ENCODE measurements at regions not wholly inside any gene's neighbourhood (a gene's known extent, or its start where the extent isn't known, plus 50 kb on each side); places are given as distances from the start of the nearest gene placed in this dataset.
A peak's percentile ranks its signal among the peaks of the same experiment; 100 is the strongest.

DNA sequence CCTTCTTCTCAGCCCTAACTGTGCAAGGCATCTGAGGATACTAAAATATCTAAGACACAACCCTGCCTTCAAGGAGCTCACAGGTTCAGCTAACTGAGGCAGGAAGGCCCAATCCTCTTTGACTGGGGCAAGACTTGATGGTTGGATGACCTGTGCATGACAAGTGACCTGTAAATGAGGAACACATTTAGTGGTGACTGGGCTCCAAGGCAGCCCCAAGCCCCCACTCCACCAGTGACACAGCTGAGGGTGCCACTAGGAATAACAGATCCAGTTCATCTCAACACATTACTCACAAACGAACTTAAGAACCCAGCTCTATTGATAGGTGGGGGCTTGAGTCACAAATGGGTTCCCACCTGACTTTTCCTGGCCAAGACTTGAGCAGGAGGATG, 244.7 kb upstream of the IRF2BP2 start:
- H3K4me1 Mint-ChIP-seq (ENCODE audit: low read depth) = peaks cover 23% of the 10 kb centered on the region
- ATAC-seq (no peak), DNase-seq (no peak)
- CTCF ChIA-PET = no interaction called here
- H3K27me3 Mint-ChIP-seq = no peaks in the 10 kb centered on the region
- no peaks in the 10 kb centered on the region for H3K9me3 Mint-ChIP-seq
- no peak overlapping the region for H3K27ac Mint-ChIP-seq
- TF ChIP-seq, protein P1, sequence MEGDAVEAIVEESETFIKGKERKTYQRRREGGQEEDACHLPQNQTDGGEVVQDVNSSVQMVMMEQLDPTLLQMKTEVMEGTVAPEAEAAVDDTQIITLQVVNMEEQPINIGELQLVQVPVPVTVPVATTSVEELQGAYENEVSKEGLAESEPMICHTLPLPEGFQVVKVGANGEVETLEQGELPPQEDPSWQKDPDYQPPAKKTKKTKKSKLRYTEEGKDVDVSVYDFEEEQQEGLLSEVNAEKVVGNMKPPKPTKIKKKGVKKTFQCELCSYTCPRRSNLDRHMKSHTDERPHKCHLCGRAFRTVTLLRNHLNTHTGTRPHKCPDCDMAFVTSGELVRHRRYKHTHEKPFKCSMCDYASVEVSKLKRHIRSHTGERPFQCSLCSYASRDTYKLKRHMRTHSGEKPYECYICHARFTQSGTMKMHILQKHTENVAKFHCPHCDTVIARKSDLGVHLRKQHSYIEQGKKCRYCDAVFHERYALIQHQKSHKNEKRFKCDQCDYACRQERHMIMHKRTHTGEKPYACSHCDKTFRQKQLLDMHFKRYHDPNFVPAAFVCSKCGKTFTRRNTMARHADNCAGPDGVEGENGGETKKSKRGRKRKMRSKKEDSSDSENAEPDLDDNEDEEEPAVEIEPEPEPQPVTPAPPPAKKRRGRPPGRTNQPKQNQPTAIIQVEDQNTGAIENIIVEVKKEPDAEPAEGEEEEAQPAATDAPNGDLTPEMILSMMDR (IDR thresholded peaks at IDR 0.05) = no peak
- intact Hi-C loops (cut with micrococcal nuclease) = no loop called here
- POLR2A ChIA-PET = interaction anchor here (1.0 kb wide), 1 partner anchor 244 kb away, joined by 3 read pairs; the partner anchor contains the start of gene IRF2BP2
- no peaks in the 10 kb centered on the region for H3K36me3 Mint-ChIP-seq (ENCODE audit: low read depth)
- H3K4me3 Mint-ChIP-seq = no peak overlapping the region

DNA sequence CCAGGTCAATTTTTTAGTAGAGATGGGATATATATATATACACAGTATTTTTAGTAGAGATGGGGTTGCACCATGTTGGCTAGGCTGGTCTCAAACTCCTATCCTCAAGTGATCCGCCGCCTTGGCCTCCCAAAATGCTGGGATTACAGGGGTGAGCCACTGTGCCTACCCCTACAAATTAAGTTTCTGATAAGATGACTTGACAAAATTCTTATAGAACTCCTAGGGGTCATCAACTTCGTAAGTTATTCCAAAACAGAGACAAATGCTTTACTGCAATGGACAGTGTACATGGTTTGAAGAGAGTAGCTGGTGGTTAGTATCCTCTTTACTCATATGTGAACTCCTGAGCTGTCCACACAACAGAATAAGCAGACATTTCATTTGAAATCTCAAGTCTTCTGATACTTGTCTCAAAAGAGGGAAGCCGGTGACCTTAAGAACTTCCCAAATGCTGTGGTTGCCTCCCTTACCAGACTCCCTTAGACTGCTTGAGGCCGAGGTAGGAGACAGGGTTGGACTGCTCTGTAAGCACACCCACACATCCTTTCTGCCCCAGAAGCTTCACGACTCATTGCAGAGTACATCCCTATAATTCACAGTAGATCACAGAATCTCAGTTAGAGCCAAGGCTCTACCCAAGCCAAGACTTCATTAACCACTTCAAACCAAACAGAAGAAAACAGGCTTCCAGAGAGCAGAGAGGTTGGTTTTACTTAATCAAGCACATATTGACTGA, 244.1 kb upstream of the IRF2BP2 start:
- Mint-ChIP-seq H3K4me3 (no peak overlapping the region), H3K36me3 (ENCODE audit: low read depth) (no peaks in the 10 kb centered on the region), H3K27me3 (no peaks in the 10 kb centered on the region), H3K9me3 (no peaks in the 10 kb centered on the region), H3K4me1 (ENCODE audit: low read depth) (peaks cover 29% of the 10 kb centered on the region), H3K27ac (no peak overlapping the region)
- CTCF ChIA-PET = no interaction called here
- ATAC-seq (peak; percentile 50), DNase-seq (no peak)
- TF ChIP-seq, protein P1 (IDR thresholded peaks at IDR 0.05) = no peak
- intact Hi-C loops (cut with micrococcal nuclease) = no loop called here
- POLR2A ChIA-PET = interaction anchor here (1.0 kb wide), 1 partner anchor 244 kb away, joined by 3 read pairs; the partner anchor contains the start of gene IRF2BP2

DNA sequence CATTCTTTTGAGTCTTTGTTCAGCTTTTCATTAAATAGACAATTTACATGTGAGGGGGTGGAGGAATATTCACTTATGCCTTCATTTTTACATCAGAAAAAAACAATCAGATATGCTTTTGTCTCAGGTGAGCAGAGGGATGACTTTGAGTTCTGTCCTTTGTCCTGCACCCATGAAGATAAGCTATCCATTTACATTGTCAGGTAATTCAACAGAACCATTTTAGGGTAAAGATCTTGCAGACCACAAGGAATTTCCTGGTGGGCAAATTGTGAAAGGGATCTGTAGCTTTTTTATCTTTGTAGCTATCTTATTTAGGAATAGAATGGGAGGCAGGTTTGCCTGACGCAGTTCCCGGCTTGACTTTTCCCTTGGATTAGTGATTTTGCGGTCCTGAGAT, 242.7 kb upstream of the IRF2BP2 start:
- TF ChIP-seq, protein P1 (IDR thresholded peaks at IDR 0.05) = no peak
- CTCF ChIA-PET = no interaction called here
- ATAC-seq (no peak), DNase-seq (no peak)
- Mint-ChIP-seq H3K4me1 (ENCODE audit: low read depth) (peaks cover 42% of the 10 kb centered on the region), H3K27me3 (no peaks in the 10 kb centered on the region), H3K4me3 (no peak overlapping the region), H3K9me3 (no peaks in the 10 kb centered on the region), H3K27ac (no peak overlapping the region), H3K36me3 (ENCODE audit: low read depth) (no peaks in the 10 kb centered on the region)
- POLR2A ChIA-PET = no interaction called here
- intact Hi-C loops (cut with micrococcal nuclease) = no loop called here

DNA sequence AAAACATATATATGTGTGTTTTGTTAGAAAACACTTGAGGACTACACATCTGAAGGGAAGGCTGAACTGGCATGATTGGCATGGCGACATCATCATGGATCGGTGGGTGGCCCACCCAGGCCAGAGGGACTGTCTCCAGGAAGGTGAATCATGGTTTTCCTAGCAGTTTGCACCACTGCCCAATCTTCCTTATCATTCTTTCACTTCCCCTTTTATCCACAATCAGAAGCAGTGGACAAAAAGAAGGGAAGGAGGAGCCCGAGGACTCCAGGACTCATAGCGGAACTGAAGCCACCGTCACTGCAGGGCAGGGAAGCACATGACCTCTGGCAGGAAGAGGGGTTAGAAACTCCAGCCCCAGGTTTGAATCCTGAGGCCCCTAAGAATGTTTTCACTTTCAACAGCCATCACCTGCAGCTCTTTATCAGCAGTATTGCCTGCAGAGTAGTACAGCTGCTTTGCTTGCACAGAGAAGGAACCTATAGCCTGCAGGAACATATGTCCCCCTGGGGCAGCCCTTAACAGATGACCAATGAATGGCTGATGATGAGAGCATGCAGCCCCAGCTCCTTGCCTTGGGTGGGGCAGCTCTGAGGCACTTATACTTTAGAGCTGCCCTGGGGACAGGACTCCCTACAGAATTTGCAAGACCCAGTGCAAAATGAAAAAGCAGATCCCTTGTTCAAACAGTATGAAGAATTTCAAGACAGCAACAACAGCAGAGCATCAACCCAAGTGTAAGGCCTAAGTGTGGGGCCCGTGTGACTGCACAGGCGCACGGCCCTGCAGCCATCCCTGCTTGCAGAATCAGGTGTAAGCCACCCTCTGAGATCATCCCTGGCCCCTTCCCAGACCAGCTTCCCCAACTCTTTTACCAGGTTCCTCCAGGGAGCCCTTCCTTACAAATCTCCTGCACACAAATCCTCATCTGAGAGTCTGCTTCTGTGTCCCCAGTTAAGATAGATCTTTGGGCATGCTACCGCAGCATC, 241.8 kb upstream of the IRF2BP2 start:
- no peak overlapping the region for H3K27ac Mint-ChIP-seq
- DNase-seq (peak; percentile 40), ATAC-seq (peak; percentile 41)
- CTCF ChIA-PET = interaction anchor here (2.2 kb wide), 1 partner anchor 11 kb away, joined by 7 read pairs; no protein-coding TSS in a partner anchor
- H3K27me3 Mint-ChIP-seq = no peaks in the 10 kb centered on the region
- H3K36me3 Mint-ChIP-seq (ENCODE audit: low read depth) = no peaks in the 10 kb centered on the region
- POLR2A ChIA-PET = interaction anchor here (1.6 kb wide), 1 partner anchor 127 kb away, joined by 5 read pairs; no protein-coding TSS in a partner anchor
- TF ChIP-seq, protein P1 (IDR thresholded peaks at IDR 0.05) = no peak
- no peak overlapping the region for H3K4me3 Mint-ChIP-seq
- no peaks in the 10 kb centered on the region for H3K9me3 Mint-ChIP-seq
- intact Hi-C loops (cut with micrococcal nuclease) = no loop called here
- H3K4me1 Mint-ChIP-seq (ENCODE audit: low read depth) = peaks cover 45% of the 10 kb centered on the region

Data from activated CD8-positive, alpha-beta T cell treated with anti-CD3 and anti-CD28 coated beads for 36 hours (primary cell).